ENCODE measurements at regions not wholly inside any gene's neighbourhood (a gene's known extent, or its start where the extent isn't known, plus 50 kb on each side); places are given as distances from the start of the nearest gene placed in this dataset.
"Not testable (repeated sequence)": the region's sequence is repeated elsewhere in the genome, so short reads cannot be mapped to it uniquely, and the experiment has no call there.

GRCh38 chr5:67627079-67627478 lies 430.5 kb upstream of the CD180 start:
- TF ChIP-seq, protein P1, sequence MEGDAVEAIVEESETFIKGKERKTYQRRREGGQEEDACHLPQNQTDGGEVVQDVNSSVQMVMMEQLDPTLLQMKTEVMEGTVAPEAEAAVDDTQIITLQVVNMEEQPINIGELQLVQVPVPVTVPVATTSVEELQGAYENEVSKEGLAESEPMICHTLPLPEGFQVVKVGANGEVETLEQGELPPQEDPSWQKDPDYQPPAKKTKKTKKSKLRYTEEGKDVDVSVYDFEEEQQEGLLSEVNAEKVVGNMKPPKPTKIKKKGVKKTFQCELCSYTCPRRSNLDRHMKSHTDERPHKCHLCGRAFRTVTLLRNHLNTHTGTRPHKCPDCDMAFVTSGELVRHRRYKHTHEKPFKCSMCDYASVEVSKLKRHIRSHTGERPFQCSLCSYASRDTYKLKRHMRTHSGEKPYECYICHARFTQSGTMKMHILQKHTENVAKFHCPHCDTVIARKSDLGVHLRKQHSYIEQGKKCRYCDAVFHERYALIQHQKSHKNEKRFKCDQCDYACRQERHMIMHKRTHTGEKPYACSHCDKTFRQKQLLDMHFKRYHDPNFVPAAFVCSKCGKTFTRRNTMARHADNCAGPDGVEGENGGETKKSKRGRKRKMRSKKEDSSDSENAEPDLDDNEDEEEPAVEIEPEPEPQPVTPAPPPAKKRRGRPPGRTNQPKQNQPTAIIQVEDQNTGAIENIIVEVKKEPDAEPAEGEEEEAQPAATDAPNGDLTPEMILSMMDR (IDR thresholded peaks at IDR 0.05) = not testable (repeated sequence)
- not testable (repeated sequence) for TF ChIP-seq POLR2AphosphoS5 (IDR thresholded peaks at IDR 0.05; ENCODE audit: insufficient read depth in 1 of 2, low read depth in 1 of 2)

Measured in vagina (tissue), 2 donors.